Gastroesophageal sphincter (tissue), 4 donors: ENCODE measurements at regions not wholly inside any gene's neighbourhood (a gene's known extent, or its start where the extent isn't known, plus 50 kb on each side); places are given as distances from the start of the nearest gene placed in this dataset.

Experiments
- ATAC-seq: fragments of 150-250 bp; one replicate; pipeline ENCODE4 v1.9.1; 2016; ENCODE audit warnings: mild to moderate bottlenecking, moderate library complexity
- H3K27ac ChIP-seq, 4 donors: fragments of 200-600 bp; sonication (generic) in 3 of 4; 1 replicate in 3 of 4; 2 replicates in 1 of 4; pipeline ENCODE4 v1.5.1; 2016 to 2019
- H3K27me3 ChIP-seq: fragments of 200-600 bp; sonication (generic); one replicate; pipeline ENCODE4 v1.5.1; 2019
- H3K36me3 ChIP-seq, 2 donors: fragments of 200-600 bp; sonication (generic); one replicate each; pipeline ENCODE4 v1.5.1; 2019; ENCODE audit warnings: control low read depth in 1 of 2
- H3K4me1 ChIP-seq, 3 donors: fragments of 200-600 bp; sonication (generic); 1 replicate in 2 of 3; 2 replicates in 1 of 3; pipeline ENCODE4 v1.5.1; 2016 to 2019; ENCODE audit warnings: control low read depth in 2 of 3
- H3K4me3 ChIP-seq, 2 donors: fragments of 200-600 bp; sonication (generic); one replicate each; pipeline ENCODE4 v1.5.1; 2019; ENCODE audit warnings: mild to moderate bottlenecking in 1 of 2, moderate library complexity in 1 of 2
- H3K9me3 ChIP-seq, 3 donors: fragments of 200-600 bp; sonication (generic); one replicate each; pipeline ENCODE4 v1.5.1; 2017 to 2019; ENCODE audit warnings: control low read depth in 2 of 3
- CTCF ChIP-seq, 4 experiments: fragments of 200-600 bp in 2 of 4; fragments of 450-650 bp in 2 of 4; sonication (generic) in 1 of 4; IDR thresholded peaks; one replicate each; pipeline ENCODE4 v1.5.1; 2017 to 2019; ENCODE audit warnings: antibody characterized with exemption in 4 of 4, mild to moderate bottlenecking in 2 of 4, moderate library complexity in 2 of 4
- EP300 ChIP-seq: sonication (generic); formaldehyde crosslinking; IDR thresholded peaks from one replicate; pipeline ENCODE4 v1.6.1; 2017; ENCODE audit warnings: antibody characterized with exemption, mild to moderate bottlenecking
- POLR2A ChIP-seq, 2 donors: fragments of 450-650 bp; IDR thresholded peaks; one replicate each; pipeline ENCODE4 v1.6.1; 2017; ENCODE audit warnings: antibody characterized with exemption in 2 of 2, mild to moderate bottlenecking in 2 of 2, moderate library complexity in 1 of 2
- POLR2AphosphoS5 ChIP-seq: sonication (generic); formaldehyde crosslinking; IDR thresholded peaks from one replicate; pipeline ENCODE4 v1.6.1; 2017; ENCODE audit warnings: antibody characterized with exemption
- WGBS, 2 donors: methylation state at CpG; one replicate each; pipeline ENCODE4 v1.1.5; 2018; ENCODE audit warnings: low coverage in 1 of 2; 5-methylcytosine and 5-hydroxymethylcytosine counted together

GRCh38 chr10:4748491-4749270 lies 77.3 kb upstream of the AKR1E2 start:
- Histone ChIP-seq H3K4me3 (no peak overlapping the region), H3K27ac (no peak overlapping the region), H3K4me1 (no peaks in the 10 kb centered on the region), H3K9me3 (no peaks in the 10 kb centered on the region), H3K36me3 (no peaks in the 10 kb centered on the region), H3K27me3 (no peaks in the 10 kb centered on the region)
- no peak for ATAC-seq
- TF ChIP-seq CTCF (IDR thresholded peaks at IDR 0.05) (no peak), EP300 (no peak), POLR2AphosphoS5 (no peak), POLR2A (IDR thresholded peaks at IDR 0.05) (no peak)
- WGBS, 2 donors: 79 to 88% methylated on average over 4 of the region's 4 CpGs

- no peak for ATAC-seq
- Histone ChIP-seq H3K27ac (no peak overlapping the region), H3K36me3 (no peaks in the 10 kb centered on the region), H3K27me3 (no peaks in the 10 kb centered on the region), H3K9me3 (no peaks in the 10 kb centered on the region), H3K4me3 (no peak overlapping the region), H3K4me1 (no peaks in the 10 kb centered on the region)
- WGBS, 2 donors: 27 to 37% methylated on average over 2 of the region's 2 CpGs
- TF ChIP-seq POLR2AphosphoS5 (no peak), EP300 (no peak), CTCF (IDR thresholded peaks at IDR 0.05) (no peak), POLR2A (IDR thresholded peaks at IDR 0.05) (no peak)
Observed at GRCh38 chr10:4742217-4742616, 83.8 kb upstream of the AKR1E2 start.

GRCh38 chr10:4740471-4740870 lies 85.5 kb upstream of the AKR1E2 start:
- H3K9me3 ChIP-seq: no peaks in the 10 kb centered on the region
- WGBS, 2 donors: 15 to 25% methylated on average over 2 of the region's 2 CpGs
- TF ChIP-seq CTCF (IDR thresholded peaks at IDR 0.05): no peak
- TF ChIP-seq POLR2AphosphoS5: no peak
- TF ChIP-seq EP300: no peak
- TF ChIP-seq POLR2A (IDR thresholded peaks at IDR 0.05): no peak

GRCh38 chr10:4736608-4737007 lies 89.4 kb upstream of the AKR1E2 start:
- no peaks in the 10 kb centered on the region for H3K36me3 ChIP-seq
- no peaks in the 10 kb centered on the region for H3K9me3 ChIP-seq
- 71 to 81% methylated on average over 5 of the region's 5 CpGs for WGBS, 2 donors
- H3K27ac ChIP-seq: no peak overlapping the region
- no peaks in the 10 kb centered on the region for H3K4me1 ChIP-seq
- no peak overlapping the region for H3K4me3 ChIP-seq
- no peak for ATAC-seq
- TF ChIP-seq POLR2A (IDR thresholded peaks at IDR 0.05) (no peak), EP300 (no peak), POLR2AphosphoS5 (no peak), CTCF (IDR thresholded peaks at IDR 0.05) (no peak)
- H3K27me3 ChIP-seq: no peaks in the 10 kb centered on the region

More at GRCh38 chr10:4740471-4740870, 85.5 kb upstream of the AKR1E2 start:
- H3K36me3 ChIP-seq: no peaks in the 10 kb centered on the region
- no peak overlapping the region for H3K27ac ChIP-seq
- no peak for ATAC-seq
- no peaks in the 10 kb centered on the region for H3K27me3 ChIP-seq
- H3K4me3 ChIP-seq: no peak overlapping the region
- H3K4me1 ChIP-seq: no peaks in the 10 kb centered on the region

- Histone ChIP-seq H3K36me3 (no peaks in the 10 kb centered on the region), H3K4me3 (no peak overlapping the region), H3K27ac (no peak overlapping the region), H3K4me1 (no peaks in the 10 kb centered on the region), H3K27me3 (no peaks in the 10 kb centered on the region), H3K9me3 (no peaks in the 10 kb centered on the region)
- no peak for ATAC-seq
- TF ChIP-seq EP300: no peak
- TF ChIP-seq POLR2AphosphoS5: no peak
- no peak for TF ChIP-seq POLR2A (IDR thresholded peaks at IDR 0.05)
- no peak for TF ChIP-seq CTCF (IDR thresholded peaks at IDR 0.05)
- 73 to 83% methylated on average over 6 of the region's 7 CpGs for WGBS, 2 donors
Observed at GRCh38 chr10:4736183-4736582, 89.8 kb upstream of the AKR1E2 start.
